H9 (cell line): ENCODE measurements at regions not wholly inside any gene's neighbourhood (a gene's known extent, or its start where the extent isn't known, plus 50 kb on each side); places are given as distances from the start of the nearest gene placed in this dataset.

ENCODE experiments used
- DNase-seq: peaks from one replicate; pipeline ENCODE4 v3.0.0-alpha.2; 2017
- H2AFZ ChIP-seq: one replicate; pipeline ENCODE4 v1.6.1; 2013; ENCODE audit warnings: mild to moderate bottlenecking, low read length, control low read depth, moderate library complexity
- H2AK5ac ChIP-seq: 2 replicates; pipeline ENCODE4 v1.6.1; 2013; ENCODE audit warnings: low read length, control low read depth, mixed read lengths; ENCODE audit not compliant: insufficient read length
- H2BK120ac ChIP-seq: one replicate; pipeline ENCODE4 v1.6.1; 2013; ENCODE audit warnings: low read depth, mild to moderate bottlenecking, low read length, control low read depth, inconsistent platforms; ENCODE audit not compliant: poor library complexity, severe bottlenecking
- H2BK12ac ChIP-seq: 2 replicates; pipeline ENCODE4 v1.6.1; 2013; ENCODE audit warnings: low read length, control low read depth, mixed read lengths, low read depth; ENCODE audit not compliant: insufficient read length
- H2BK15ac ChIP-seq: 2 replicates; pipeline ENCODE4 v1.6.1; 2013; ENCODE audit warnings: low read depth, low read length, control low read depth
- H2BK20ac ChIP-seq: one replicate; pipeline ENCODE4 v1.6.1; 2013; ENCODE audit warnings: low read depth, mild to moderate bottlenecking, low read length, control low read depth, inconsistent platforms; ENCODE audit not compliant: poor library complexity, severe bottlenecking
- H2BK5ac ChIP-seq: 2 replicates; pipeline ENCODE4 v1.6.1; 2013; ENCODE audit warnings: low read length, control low read depth, mixed read lengths; ENCODE audit not compliant: insufficient read length
- H3K14ac ChIP-seq: 2 replicates; pipeline ENCODE4 v1.6.1; 2013; ENCODE audit warnings: low read length, control low read depth; ENCODE audit not compliant: insufficient read depth
- H3K18ac ChIP-seq: 2 replicates; pipeline ENCODE4 v1.6.1; 2013; ENCODE audit warnings: low read depth, mild to moderate bottlenecking, mixed read lengths, low read length, control low read depth; ENCODE audit not compliant: insufficient read length
- H3K23ac ChIP-seq: 2 replicates; pipeline ENCODE4 v1.6.1; 2013; ENCODE audit warnings: low read length, control low read depth, mixed read lengths, low read depth; ENCODE audit not compliant: insufficient read length
- H3K23me2 ChIP-seq: 2 replicates; pipeline ENCODE4 v1.6.1; 2013; ENCODE audit warnings: low read depth, mild to moderate bottlenecking, mixed read lengths, low read length, control low read depth; ENCODE audit not compliant: insufficient read length, poor library complexity, severe bottlenecking
- H3K27ac ChIP-seq: 2 replicates; pipeline ENCODE4 v1.5.1; 2013; ENCODE audit warnings: low read length, control low read depth, mixed read lengths, low read depth; ENCODE audit not compliant: insufficient read length
- H3K27me3 ChIP-seq: 2 replicates; pipeline ENCODE4 v1.6.1; 2013; ENCODE audit warnings: low read length, control low read depth, inconsistent platforms; ENCODE audit not compliant: insufficient read depth
- H3K4ac ChIP-seq: 2 replicates; pipeline ENCODE4 v1.6.1; 2013; ENCODE audit warnings: low read depth, mild to moderate bottlenecking, control low read depth, inconsistent platforms, low read length, moderate library complexity
- H3K4me1 ChIP-seq: 2 replicates; pipeline ENCODE4 v1.6.1; 2013; ENCODE audit warnings: low read length, control low read depth, inconsistent platforms; ENCODE audit not compliant: insufficient read depth
- H3K4me2 ChIP-seq: 2 replicates; pipeline ENCODE4 v1.6.1; 2013; ENCODE audit warnings: low read length, control low read depth, mixed read lengths; ENCODE audit not compliant: insufficient read length, insufficient read depth
- H3K56ac ChIP-seq: 2 replicates; pipeline ENCODE4 v1.6.1; 2013; ENCODE audit warnings: low read depth, mild to moderate bottlenecking, mixed read lengths, low read length, control low read depth; ENCODE audit not compliant: insufficient read length
- H3K79me1 ChIP-seq: 2 replicates; pipeline ENCODE4 v1.6.1; 2013; ENCODE audit warnings: low read depth, mild to moderate bottlenecking, moderate library complexity, low read length, control low read depth, inconsistent platforms; ENCODE audit not compliant: insufficient read depth, poor library complexity, severe bottlenecking
- H3K79me2 ChIP-seq: 2 replicates; pipeline ENCODE4 v1.6.1; 2013; ENCODE audit warnings: low read length, control low read depth, inconsistent platforms; ENCODE audit not compliant: insufficient read depth
- H3K9ac ChIP-seq: 2 replicates; pipeline ENCODE4 v1.6.1; 2013; ENCODE audit warnings: low read length, control low read depth, mixed read lengths; ENCODE audit not compliant: insufficient read length; ENCODE audit errors: extremely low read depth
- H3K9me3 ChIP-seq: one replicate; pipeline ENCODE4 v1.6.1; 2013; ENCODE audit warnings: low read depth, low read length, inconsistent platforms; ENCODE audit not compliant: control insufficient read depth
- H3T11ph ChIP-seq: one replicate; pipeline ENCODE4 v1.6.1; 2013; ENCODE audit warnings: mild to moderate bottlenecking, low read length, control low read depth, inconsistent platforms
- H4K20me1 ChIP-seq: one replicate; pipeline ENCODE4 v1.6.1; 2013; ENCODE audit not compliant: control insufficient read depth, insufficient read length, insufficient read depth
- H4K5ac ChIP-seq: 2 replicates; pipeline ENCODE4 v1.6.1; 2013; ENCODE audit warnings: low read depth, mild to moderate bottlenecking, mixed read lengths, low read length, control low read depth; ENCODE audit not compliant: insufficient read length
- H4K8ac ChIP-seq: replicated peaks from 2 replicates; pipeline ENCODE4 v1.6.1; 2013; ENCODE audit warnings: low read length, control low read depth, mixed read lengths, low read depth; ENCODE audit not compliant: insufficient read length
- H4K91ac ChIP-seq: 2 replicates; pipeline ENCODE4 v1.6.1; 2013; ENCODE audit warnings: low read depth, mild to moderate bottlenecking, moderate library complexity, mixed read lengths, low read length, control low read depth; ENCODE audit not compliant: insufficient read length
- H3K27ac Mint-ChIP-seq, 3 experiments: 2 replicates in 2 of 3; 3 replicates in 1 of 3; pipeline ENCODE4 v1.8.0; 2020 to 2021; ENCODE audit warnings: mixed read lengths in 3 of 3, mild to moderate bottlenecking in 1 of 3, moderate library complexity in 1 of 3
- H3K27me3 Mint-ChIP-seq: 2 replicates; pipeline ENCODE4 v1.8.0; 2021; ENCODE audit warnings: low read depth, mild to moderate bottlenecking, moderate library complexity, mixed read lengths
- H3K36me3 Mint-ChIP-seq, 3 experiments: 2 replicates in 2 of 3; 3 replicates in 1 of 3; pipeline ENCODE4 v1.8.0; 2020 to 2021; ENCODE audit warnings: low read depth in 3 of 3, mixed read lengths in 3 of 3; ENCODE audit not compliant: insufficient read depth in 1 of 3
- H3K4me1 Mint-ChIP-seq, 2 experiments: 2 replicates each; pipeline ENCODE4 v1.8.0; 2020; ENCODE audit warnings: mixed read lengths in 2 of 2
- H3K4me3 Mint-ChIP-seq, 2 experiments: 2 replicates in 1 of 2; 3 replicates in 1 of 2; pipeline ENCODE4 v1.8.0; 2020 to 2021; ENCODE audit warnings: mild to moderate bottlenecking in 2 of 2, mixed read lengths in 2 of 2, moderate library complexity in 1 of 2
- H3K9me3 Mint-ChIP-seq, 2 experiments: 2 replicates in 1 of 2; 3 replicates in 1 of 2; pipeline ENCODE4 v1.8.0; 2020; ENCODE audit warnings: mild to moderate bottlenecking in 2 of 2, mixed read lengths in 2 of 2, moderate library complexity in 1 of 2
- CTCF ChIP-seq: fragments of 200-600 bp; sonication (generic); conservative IDR thresholded peaks from 3 replicates; pipeline ENCODE4 v1.8.0; 2021; ENCODE audit warnings: antibody characterized with exemption, mild to moderate bottlenecking
- WGBS: extraction: QIAGEN DNeasy Blood & Tissue Kit; methylation state at CpG from one replicate; pipeline ENCODE4 v1.1.7; 2013; ENCODE audit warnings: missing lambda C conversion rate, low lambda C conversion rate, mixed read lengths; ENCODE audit not compliant: insufficient read length; ENCODE audit errors: extremely low coverage; 5-methylcytosine and 5-hydroxymethylcytosine counted together

- H3K9ac ChIP-seq = no peak overlapping the region
- H3K36me3 Mint-ChIP-seq = no peaks in the 10 kb centered on the region
- H3K27me3 ChIP-seq = no peaks in the 10 kb centered on the region
- no peaks in the 10 kb centered on the region for H3K79me1 ChIP-seq
- H2BK12ac ChIP-seq = no peak overlapping the region
- no peaks in the 10 kb centered on the region for H3K79me2 ChIP-seq
- H3K56ac ChIP-seq = no peak overlapping the region
- H4K91ac ChIP-seq = no peak overlapping the region
- no peaks in the 10 kb centered on the region for H3K9me3 ChIP-seq
- H2BK20ac ChIP-seq = no peak overlapping the region
- H3K9me3 Mint-ChIP-seq = no peaks in the 10 kb centered on the region
- no peak overlapping the region for H3K23ac ChIP-seq
- no peak for TF ChIP-seq CTCF
- H2BK120ac ChIP-seq = no peak overlapping the region
- no peak overlapping the region for H3K4me3 Mint-ChIP-seq
- H3T11ph ChIP-seq = no peak overlapping the region
- H3K27ac ChIP-seq = no peak overlapping the region
- H3K23me2 ChIP-seq = no peaks in the 10 kb centered on the region
- H3K4me2 ChIP-seq = no peak overlapping the region
- H2AFZ ChIP-seq = no peak overlapping the region
- no peak overlapping the region for H3K4ac ChIP-seq
- no peaks in the 10 kb centered on the region for H4K20me1 ChIP-seq
- no peaks in the 10 kb centered on the region for H3K4me1 ChIP-seq
- no peak overlapping the region for H3K27ac Mint-ChIP-seq
- H2AK5ac ChIP-seq = no peak overlapping the region
- H2BK5ac ChIP-seq = no peak overlapping the region
- H2BK15ac ChIP-seq = no peak overlapping the region
- H4K8ac ChIP-seq = no peak overlapping the region
- H3K27me3 Mint-ChIP-seq = peaks cover 2% of the 10 kb centered on the region
- DNase-seq = no peak
- peaks cover 15 to 16% of the 10 kb centered on the region in 2 experiments for H3K4me1 Mint-ChIP-seq
- no CpG with 5 or more reads among the region's 5 CpGs for WGBS
- H3K18ac ChIP-seq = no peak overlapping the region
- H4K5ac ChIP-seq = no peak overlapping the region
- H3K14ac ChIP-seq = no peak overlapping the region
Measured at GRCh38 chr2:15798701-15799431, 141.5 kb upstream of the MYCN start.
